Right ventricle myocardium inferior (tissue), 1 donor: ENCODE measurements at regions not wholly inside any gene's neighbourhood (a gene's known extent, or its start where the extent isn't known, plus 50 kb on each side); places are given as distances from the start of the nearest gene placed in this dataset.
"Not testable (repeated sequence)": the region's sequence is repeated elsewhere in the genome, so short reads cannot be mapped to it uniquely, and the experiment has no call there.

ENCODE experiments used
- ATAC-seq: fragments of 200-7000 bp; cut with Tn5 transposase; one replicate; pipeline ENCODE4 v1.9.1; 2020; ENCODE audit warnings: mild to moderate bottlenecking, moderate library complexity
- DNase-seq: peaks from one replicate; pipeline ENCODE4 v3.0.0; 2021; ENCODE audit errors: missing footprints
- intact Hi-C: fragments of 100-400 bp; cut with DNase I; formaldehyde crosslinking; loops from one replicate; pipeline ENCODE4 v1.11.0; 2022
- donor health status: DM: no; HTN: yes; CAD: no; lungs with severe emphysema.

DNA sequence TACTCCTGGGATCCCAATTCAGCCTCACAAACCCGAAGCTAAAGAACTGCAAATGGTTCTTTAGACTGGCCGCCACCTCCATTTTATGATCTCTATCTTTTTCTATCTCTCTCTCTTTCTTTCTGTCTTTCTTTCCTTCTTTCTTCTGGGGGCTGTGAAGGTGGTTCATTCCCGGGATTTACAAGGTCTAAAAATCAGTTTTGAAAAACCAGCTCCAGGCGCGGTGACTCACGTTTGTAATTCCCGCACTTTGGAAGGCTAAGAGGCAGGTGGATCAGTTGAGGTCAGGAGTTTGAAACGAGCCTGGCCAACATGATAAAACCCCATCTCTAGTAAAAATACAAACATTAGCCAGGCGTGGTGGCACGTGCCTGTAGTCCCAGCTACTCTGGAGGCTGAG, 67.2 kb upstream of the VASH1 start:
- intact Hi-C loops = no loop called here
- no peak for ATAC-seq
- DNase-seq = no peak

DNA sequence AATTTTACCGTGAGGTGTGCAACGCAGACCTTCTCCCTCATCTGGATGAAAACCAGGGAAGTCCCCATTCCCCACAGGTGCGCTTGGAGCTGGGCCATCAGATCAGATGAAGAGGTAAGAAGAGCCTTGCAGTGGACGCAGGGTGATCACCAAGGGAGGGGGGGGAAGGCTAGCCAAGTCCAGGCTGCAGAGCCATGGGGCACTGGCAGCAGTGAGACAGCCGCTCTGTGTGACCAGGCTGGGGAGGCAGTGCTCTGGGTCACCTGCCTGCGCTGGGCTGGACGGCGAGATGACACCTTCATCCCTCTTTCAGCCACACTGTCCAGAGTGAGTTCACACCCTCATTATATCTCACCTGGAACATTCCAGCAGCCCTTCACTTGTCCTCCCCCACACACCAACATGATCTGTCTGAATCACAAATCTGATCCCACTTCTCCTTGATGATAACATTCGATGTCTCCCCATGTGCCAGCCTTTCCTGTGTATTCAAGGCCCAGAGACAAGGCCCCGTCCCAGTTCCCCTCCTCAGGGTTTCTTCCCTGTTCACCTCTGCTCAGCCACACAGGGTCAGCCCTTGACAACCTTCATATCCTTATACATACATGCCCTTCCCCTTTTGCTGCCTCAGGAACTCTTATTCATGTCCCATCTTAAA, 65.9 kb upstream of the VASH1 start:
- intact Hi-C loops = no loop called here
- no peak for ATAC-seq
- no peak for DNase-seq

DNA sequence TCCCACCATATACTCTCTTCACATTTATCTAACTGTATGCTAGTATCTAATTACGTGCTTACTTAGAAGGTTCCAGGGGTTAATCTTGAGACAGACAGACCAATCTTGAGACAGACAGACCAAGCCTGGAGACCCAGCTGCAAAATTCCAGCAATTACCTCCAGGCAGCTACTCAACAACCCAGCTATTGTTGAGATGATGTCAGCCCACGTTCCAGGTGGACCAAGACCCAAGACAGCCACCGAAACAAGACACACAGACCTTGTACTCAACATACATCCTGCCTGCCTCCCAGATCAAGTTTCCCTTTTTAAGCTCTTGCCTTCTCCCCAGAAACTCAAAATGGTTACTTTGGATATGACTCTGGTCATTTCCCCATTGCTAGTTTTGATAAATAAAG, 64.9 kb upstream of the VASH1 start:
- intact Hi-C loops = no loop called here
- DNase-seq (no peak), ATAC-seq (no peak)

- no peak for DNase-seq
- intact Hi-C loops = no loop called here
- ATAC-seq = no peak
Observed at GRCh38 chr14:76696791-76697190, 64.5 kb upstream of the VASH1 start.

DNA sequence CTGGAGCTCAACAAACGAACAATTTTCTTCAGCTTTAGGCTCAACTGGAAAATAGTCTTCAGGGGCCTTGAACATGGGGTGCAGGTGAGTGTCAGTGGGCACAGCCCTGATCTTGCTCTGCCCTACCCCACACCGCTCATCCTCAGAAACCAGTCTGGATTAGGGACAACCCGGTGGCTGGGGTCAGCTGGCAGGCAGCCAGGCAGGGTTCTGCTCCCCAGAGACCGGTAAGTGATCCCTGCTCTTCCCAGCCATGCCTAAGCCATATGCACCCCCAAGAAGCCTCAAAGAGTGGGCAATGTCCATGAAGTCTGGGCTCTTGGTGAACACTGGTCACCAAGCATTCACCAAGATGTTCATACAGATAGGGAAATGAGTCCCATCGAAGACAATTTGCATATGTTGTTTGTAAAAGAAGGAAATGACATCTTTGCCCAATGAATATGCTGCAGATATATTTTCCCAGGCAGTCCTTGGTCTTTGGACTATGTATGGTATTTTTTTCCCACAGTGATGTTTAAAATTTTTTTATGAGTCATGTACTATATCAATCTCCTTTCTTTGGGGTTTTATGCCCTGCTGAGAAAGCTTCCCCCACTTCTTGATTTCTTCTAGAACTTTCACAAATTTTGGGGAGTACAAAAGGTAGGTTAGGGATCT, 63.9 kb upstream of the VASH1 start:
- no peak for ATAC-seq
- intact Hi-C loops = no loop called here
- DNase-seq = no peak

DNA sequence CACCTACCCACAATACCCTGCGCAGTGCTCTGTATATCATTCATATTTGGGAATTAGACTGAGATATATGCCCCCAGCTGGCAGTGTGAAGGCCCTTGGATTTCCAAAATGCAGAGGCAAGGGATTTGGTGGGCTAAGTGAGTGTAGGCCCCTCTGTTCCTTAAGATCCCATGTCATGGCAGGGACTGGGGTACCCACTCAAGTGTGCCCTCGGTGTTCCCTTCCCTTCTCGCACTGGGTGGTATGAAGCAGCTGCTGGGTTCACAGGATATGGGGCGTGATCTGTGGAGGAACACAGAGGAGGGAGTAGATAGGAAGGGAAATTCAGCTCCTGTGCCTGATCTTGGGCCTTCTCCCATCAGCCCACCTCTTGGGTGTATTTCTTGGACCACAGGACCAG, 63.1 kb upstream of the VASH1 start:
- no peak for DNase-seq
- no peak for ATAC-seq
- intact Hi-C loops = no loop called here

DNA sequence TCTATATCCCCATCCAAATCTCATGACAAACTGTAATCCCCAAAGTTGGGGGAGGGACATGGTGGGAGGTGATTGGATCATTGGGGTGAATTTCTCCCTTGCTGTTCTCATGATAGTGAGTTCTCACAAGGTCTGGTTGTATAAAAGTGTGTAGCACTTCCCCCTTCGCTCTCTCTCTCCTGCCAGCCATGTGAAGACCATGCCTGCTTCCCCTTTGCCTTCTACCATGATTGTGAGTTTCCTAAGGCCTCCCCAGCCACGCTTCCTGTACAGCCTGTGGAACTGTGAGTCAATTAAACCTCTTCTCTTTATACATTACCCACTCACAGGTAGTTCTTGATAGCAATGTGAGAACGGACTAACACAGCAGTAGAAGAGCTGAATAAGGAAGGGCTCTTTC, 62.6 kb upstream of the VASH1 start:
- intact Hi-C loops = no loop called here
- ATAC-seq (no peak), DNase-seq (no peak)

GRCh38 chr14:76699209-76699938, 61.9 kb upstream of the VASH1 start:
- intact Hi-C loops = no loop called here
- ATAC-seq (no peak), DNase-seq (no peak)

DNA sequence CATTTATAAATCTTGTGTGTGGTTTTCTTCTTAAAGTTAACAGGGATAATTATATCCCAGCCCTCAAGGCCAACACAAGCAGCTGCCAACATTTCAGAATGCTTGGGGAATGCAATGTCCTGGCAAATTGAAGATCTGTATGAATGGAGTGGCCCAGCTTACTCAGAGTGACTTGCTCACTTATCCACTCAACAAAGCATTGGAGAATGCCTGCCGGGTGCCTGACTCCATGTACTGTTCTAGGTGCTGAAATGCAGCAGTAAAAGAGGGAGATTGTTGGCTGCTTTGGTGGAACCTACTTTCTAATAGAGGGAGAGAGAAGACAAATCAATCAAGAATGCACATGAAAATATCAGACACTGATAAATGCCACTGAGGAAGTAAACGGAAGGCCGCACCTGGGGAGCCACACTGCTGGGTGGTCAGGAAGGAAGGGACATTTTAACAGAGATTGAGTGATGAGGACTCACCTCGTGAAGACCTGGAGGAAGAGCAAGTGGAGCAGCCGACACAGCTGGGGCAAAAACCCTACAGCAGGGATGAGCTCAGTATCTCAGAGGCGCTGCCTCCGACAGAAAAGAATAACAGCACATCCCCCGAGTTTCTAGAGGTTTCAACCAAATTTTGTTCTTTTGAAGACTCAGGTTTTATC, 61.2 kb upstream of the VASH1 start:
- ATAC-seq (peak; percentile 82), DNase-seq (no peak)
- intact Hi-C loops = no loop called here

GRCh38 chr14:76701436-76701835, 59.8 kb upstream of the VASH1 start:
- ATAC-seq (no peak), DNase-seq (no peak)
- intact Hi-C loops = no loop called here

DNA sequence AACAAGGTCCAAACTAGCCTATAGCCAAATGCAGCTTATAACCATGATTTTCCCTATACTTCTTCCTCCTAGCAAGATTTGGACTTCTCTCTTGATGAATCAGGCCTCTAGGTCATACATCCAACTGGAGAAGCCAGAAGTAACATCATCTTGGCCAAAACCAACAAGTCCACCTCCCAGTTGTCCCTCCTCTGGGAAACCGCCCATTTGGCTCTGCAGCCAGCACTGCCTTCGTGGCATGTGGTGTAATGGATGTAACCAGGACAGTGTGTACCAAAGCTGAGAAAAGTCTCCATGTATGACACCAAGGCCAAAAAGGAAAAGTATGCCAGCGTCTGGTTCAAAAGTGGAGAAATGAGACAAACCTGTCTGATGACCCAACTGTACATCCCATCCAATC, 59.3 kb upstream of the VASH1 start:
- DNase-seq = no peak
- intact Hi-C loops = no loop called here
- peak; percentile 77 for ATAC-seq

DNA sequence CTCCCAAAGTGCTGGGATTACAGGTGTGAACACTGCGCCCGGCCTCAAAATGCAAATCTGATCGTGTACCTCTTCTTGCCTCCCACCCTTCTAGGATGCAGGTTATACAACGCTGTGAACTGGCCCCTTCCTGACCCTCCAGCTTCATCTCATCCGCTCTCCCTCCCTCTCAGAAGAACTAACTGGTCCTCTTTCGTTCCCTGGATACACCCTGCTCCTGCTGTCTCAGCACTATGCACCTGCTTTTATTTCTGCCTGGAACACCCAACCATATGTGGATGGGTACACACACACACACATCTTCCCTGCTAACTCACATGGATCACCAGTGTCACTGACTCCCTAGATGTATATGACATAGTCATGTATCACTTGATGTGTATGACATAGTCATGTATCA, 56.1 kb upstream of the VASH1 start:
- DNase-seq = no peak
- intact Hi-C loops = no loop called here
- no peak for ATAC-seq

- intact Hi-C loops, ATAC-seq: not testable (repeated sequence)
Observed at GRCh38 chr14:76706207-76706606, 55.1 kb upstream of the VASH1 start.

DNA sequence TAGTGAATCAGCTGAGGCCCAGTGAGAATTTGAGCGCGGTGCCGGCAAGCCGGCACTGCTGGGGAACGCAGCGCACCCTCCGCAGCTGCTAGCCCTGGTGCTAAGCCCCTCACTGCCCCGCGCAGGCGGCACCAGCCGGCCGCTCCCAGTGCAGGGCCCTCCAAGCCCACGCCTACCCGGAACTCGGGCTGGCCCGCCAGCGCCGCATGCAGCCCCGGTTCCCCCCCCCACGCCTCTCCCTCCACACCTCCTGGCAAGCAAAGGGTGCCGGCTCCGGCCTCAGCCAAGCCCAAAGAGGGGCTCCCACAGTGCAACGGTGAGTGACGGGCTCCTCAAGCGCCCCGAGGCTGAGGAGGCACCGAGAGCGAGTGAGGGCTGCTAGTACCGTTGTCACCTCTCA, 54.5 kb upstream of the VASH1 start:
- DNase-seq = no peak
- intact Hi-C loops = no loop called here
- ATAC-seq = no peak

More at GRCh38 chr14:76706207-76706606, 55.1 kb upstream of the VASH1 start:
- DNase-seq = not testable (repeated sequence)

- DNase-seq (no peak), ATAC-seq (no peak)
- intact Hi-C loops = no loop called here
Observed at GRCh38 chr14:76708028-76708427, 53.2 kb upstream of the VASH1 start.

DNA sequence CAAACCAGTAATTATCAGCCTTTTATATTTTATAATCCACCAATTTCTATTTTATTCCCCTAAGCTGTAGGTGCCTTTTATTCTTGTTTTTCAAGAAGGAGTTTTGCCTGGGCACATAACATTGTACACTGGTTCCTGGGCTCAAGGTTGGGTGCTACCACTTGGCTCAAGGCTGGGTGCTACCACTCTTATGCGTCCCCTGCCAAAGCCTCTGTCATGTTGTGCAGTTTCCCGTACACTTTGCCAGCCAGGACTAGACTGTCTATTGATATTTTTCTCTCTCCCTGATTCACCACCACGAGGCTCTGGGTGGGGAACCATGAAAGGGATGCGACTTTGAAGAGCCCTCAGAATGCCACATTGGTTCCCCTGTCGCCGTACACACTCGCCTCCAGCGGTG, 52.5 kb upstream of the VASH1 start:
- no peak for ATAC-seq
- no peak for DNase-seq
- intact Hi-C loops = no loop called here

- intact Hi-C loops = loop anchor here (1.0 to 10.0 kb wide), 3 partner anchors 75 to 384 kb away; partner anchors contain the start of gene CIPC
- DNase-seq (no peak), ATAC-seq (peak; percentile 63)
Observed at GRCh38 chr14:76710056-76711010, 50.9 kb upstream of the VASH1 start.
